Keratinocyte (primary cell): ENCODE measurements at regions not wholly inside any gene's neighbourhood (a gene's known extent, or its start where the extent isn't known, plus 50 kb on each side); places are given as distances from the start of the nearest gene placed in this dataset.

Experiments used
- DNase-seq: peaks from one replicate; pipeline ENCODE4 v3.0.0-alpha.2; 2011; ENCODE audit warnings: low read depth, missing footprints, low spot score
- FAIRE-seq: peaks from 2 replicates; lab custom pipeline; 2011; peaks lifted over from hg19 to GRCh38; lab: Jason Lieb, UNC
- H2AFZ ChIP-seq: 2 replicates; pipeline ENCODE4 v1.6.0; 2012; ENCODE audit warnings: low read length, control low read depth, inconsistent platforms; ENCODE audit not compliant: control insufficient read depth
- H3K27ac ChIP-seq: 2 replicates; pipeline ENCODE4 v1.5.1; 2011; ENCODE audit warnings: low read length; ENCODE audit not compliant: control insufficient read depth, insufficient read depth
- H3K27me3 ChIP-seq: 3 replicates; pipeline ENCODE4 v1.6.0; 2011; ENCODE audit warnings: low read length; ENCODE audit not compliant: control insufficient read depth, insufficient read depth; ENCODE audit errors: extremely low read depth
- H3K36me3 ChIP-seq, 2 experiments: 2 replicates in 1 of 2; 3 replicates in 1 of 2; pipeline ENCODE4 v1.5.1; 2011; ENCODE audit warnings: low read length in 2 of 2, mild to moderate bottlenecking in 1 of 2; ENCODE audit not compliant: control insufficient read depth in 2 of 2, insufficient read depth in 2 of 2; ENCODE audit errors: extremely low read depth in 1 of 2
- H3K4me1 ChIP-seq: 3 replicates; pipeline ENCODE4 v1.5.1; 2011; ENCODE audit warnings: low read length; ENCODE audit not compliant: control insufficient read depth, insufficient read depth; ENCODE audit errors: extremely low read depth
- H3K4me2 ChIP-seq: 3 replicates; pipeline ENCODE4 v1.6.0; 2011; ENCODE audit warnings: low read depth, low read length; ENCODE audit not compliant: control insufficient read depth, insufficient read depth; ENCODE audit errors: extremely low read depth
- H3K4me3 ChIP-seq, 3 experiments: fragments of 200-600 bp in 1 of 3; sonication (generic) in 1 of 3; 2 replicates in 2 of 3; 3 replicates in 1 of 3; pipeline ENCODE4 v1.5.1; 2011 to 2016; ENCODE audit warnings: low read length in 3 of 3, mild to moderate bottlenecking in 3 of 3, control low read depth in 2 of 3, inconsistent platforms in 1 of 3, low read depth in 1 of 3, mixed read lengths in 1 of 3, mixed run types in 1 of 3, moderate library complexity in 1 of 3; ENCODE audit not compliant: control insufficient read depth in 2 of 3, insufficient read depth in 2 of 3; ENCODE audit errors: extremely low read depth in 1 of 3
- H3K79me2 ChIP-seq: 2 replicates; pipeline ENCODE4 v1.6.0; 2012; ENCODE audit warnings: low read length; ENCODE audit not compliant: control insufficient read depth, insufficient read depth
- H3K9ac ChIP-seq: 3 replicates; pipeline ENCODE4 v1.6.0; 2011; ENCODE audit warnings: low read length; ENCODE audit not compliant: control insufficient read depth, insufficient read depth; ENCODE audit errors: extremely low read depth
- H3K9me1 ChIP-seq: 3 replicates; pipeline ENCODE4 v1.6.0; 2011; ENCODE audit warnings: low read length; ENCODE audit not compliant: control insufficient read depth, insufficient read depth; ENCODE audit errors: extremely low read depth
- H3K9me3 ChIP-seq: 2 replicates; pipeline ENCODE4 v1.5.1; 2012; ENCODE audit warnings: low read depth, low read length; ENCODE audit not compliant: control insufficient read depth
- H4K20me1 ChIP-seq: 3 replicates; pipeline ENCODE4 v1.6.0; 2011; ENCODE audit warnings: low read length; ENCODE audit not compliant: control insufficient read depth, insufficient read depth; ENCODE audit errors: extremely low read depth
- EZH2 ChIP-seq: IDR thresholded peaks from one replicate; pipeline ENCODE4 v1.6.1; 2012; ENCODE audit warnings: inconsistent platforms, mild to moderate bottlenecking, low read length, moderate library complexity
- dilution Hi-C: fragments of 300-500 bp; cut with MboI; formaldehyde crosslinking; loops from one replicate; pipeline ENCODE4 v1.7.0; 2020; ENCODE audit warnings: low sequenced_read_pairs; ENCODE audit not compliant: extremely low pct_ligation_motif_present
- TF ChIP-seq, protein P1 (sequence below), 3 experiments: IDR thresholded peaks in 1 of 3; conservative IDR thresholded peaks in 1 of 3; optimal IDR thresholded peaks in 1 of 3; 2 replicates in 2 of 3; 3 replicates in 1 of 3; pipeline versions ENCODE3 to v1.5.1; 2011; ENCODE audit warnings: low read length in 3 of 3, mild to moderate bottlenecking in 3 of 3, moderate library complexity in 2 of 3, control low read depth in 1 of 3, inconsistent platforms in 1 of 3; ENCODE audit not compliant: insufficient read depth in 2 of 3; ENCODE audit errors: extremely low read depth in 1 of 3

- Histone ChIP-seq H3K4me3 (no peak overlapping the region), H3K9me1 (no peaks in the 10 kb centered on the region), H3K79me2 (no peaks in the 10 kb centered on the region), H2AFZ (no peak overlapping the region), H4K20me1 (no peaks in the 10 kb centered on the region), H3K4me2 (no peak overlapping the region), H3K36me3 (no peaks in the 10 kb centered on the region), H3K9ac (no peak overlapping the region), H3K27ac (no peak overlapping the region), H3K4me1 (no peaks in the 10 kb centered on the region), H3K9me3 (no peaks in the 10 kb centered on the region), H3K27me3 (peaks cover 7% of the 10 kb centered on the region)
- TF ChIP-seq, protein P1, sequence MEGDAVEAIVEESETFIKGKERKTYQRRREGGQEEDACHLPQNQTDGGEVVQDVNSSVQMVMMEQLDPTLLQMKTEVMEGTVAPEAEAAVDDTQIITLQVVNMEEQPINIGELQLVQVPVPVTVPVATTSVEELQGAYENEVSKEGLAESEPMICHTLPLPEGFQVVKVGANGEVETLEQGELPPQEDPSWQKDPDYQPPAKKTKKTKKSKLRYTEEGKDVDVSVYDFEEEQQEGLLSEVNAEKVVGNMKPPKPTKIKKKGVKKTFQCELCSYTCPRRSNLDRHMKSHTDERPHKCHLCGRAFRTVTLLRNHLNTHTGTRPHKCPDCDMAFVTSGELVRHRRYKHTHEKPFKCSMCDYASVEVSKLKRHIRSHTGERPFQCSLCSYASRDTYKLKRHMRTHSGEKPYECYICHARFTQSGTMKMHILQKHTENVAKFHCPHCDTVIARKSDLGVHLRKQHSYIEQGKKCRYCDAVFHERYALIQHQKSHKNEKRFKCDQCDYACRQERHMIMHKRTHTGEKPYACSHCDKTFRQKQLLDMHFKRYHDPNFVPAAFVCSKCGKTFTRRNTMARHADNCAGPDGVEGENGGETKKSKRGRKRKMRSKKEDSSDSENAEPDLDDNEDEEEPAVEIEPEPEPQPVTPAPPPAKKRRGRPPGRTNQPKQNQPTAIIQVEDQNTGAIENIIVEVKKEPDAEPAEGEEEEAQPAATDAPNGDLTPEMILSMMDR (optimal IDR thresholded peaks at IDR 0.05 in 1 of 3, IDR thresholded peaks at IDR 0.05 in 1 of 3, conservative IDR thresholded peaks at IDR 0.05 in 1 of 3; ENCODE audit: extremely low read depth in 1 of 3, insufficient read depth in 2 of 3, low read length in 3 of 3) = no peak
- TF ChIP-seq EZH2 = no peak
- DNase-seq = no peak
- dilution Hi-C loops = no loop called here
- FAIRE-seq = no peak
Measured at GRCh38 chr18:47591429-47591828, 339.0 kb downstream of the SMAD2 start.

DNA sequence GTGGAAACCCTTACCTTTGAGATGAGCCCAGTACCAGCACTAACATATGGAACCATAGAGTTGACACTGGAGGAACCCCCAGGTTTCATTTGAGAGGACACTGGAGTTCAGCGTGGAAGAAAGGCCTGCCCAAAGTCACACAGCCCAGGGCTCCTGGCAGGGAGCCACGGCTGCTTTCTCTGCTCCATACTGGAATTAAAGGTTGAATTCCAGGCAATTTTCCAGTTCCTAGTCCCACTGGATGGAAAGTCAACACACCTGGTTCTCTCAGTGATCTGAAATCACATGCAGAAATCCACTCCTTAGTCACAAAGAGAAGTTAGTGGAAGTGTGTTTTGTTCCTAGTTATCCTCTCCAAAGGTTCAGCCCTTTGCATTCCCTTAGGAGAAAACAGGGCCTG is 336.1 kb upstream of the SKOR2 start:
- no peak for FAIRE-seq
- no peaks in the 10 kb centered on the region for H3K79me2 ChIP-seq
- H3K9me3 ChIP-seq = no peaks in the 10 kb centered on the region
- TF ChIP-seq, protein P1 (optimal IDR thresholded peaks at IDR 0.05 in 1 of 3, IDR thresholded peaks at IDR 0.05 in 1 of 3, conservative IDR thresholded peaks at IDR 0.05 in 1 of 3; ENCODE audit: extremely low read depth in 1 of 3, insufficient read depth in 2 of 3, low read length in 3 of 3) = no peak
- TF ChIP-seq EZH2 = no peak
- H3K9ac ChIP-seq = no peak overlapping the region
- no peaks in the 10 kb centered on the region for H3K4me1 ChIP-seq
- no peak overlapping the region for H3K4me3 ChIP-seq
- no peak overlapping the region for H3K4me2 ChIP-seq
- no peaks in the 10 kb centered on the region for H3K27me3 ChIP-seq
- no peaks in the 10 kb centered on the region for H3K9me1 ChIP-seq
- no peak overlapping the region for H2AFZ ChIP-seq
- H3K27ac ChIP-seq = no peak overlapping the region
- no peaks in the 10 kb centered on the region for H3K36me3 ChIP-seq
- DNase-seq = no peak
- dilution Hi-C loops = no loop called here
- H4K20me1 ChIP-seq = no peaks in the 10 kb centered on the region
